ENCODE measurements at regions not wholly inside any gene's neighbourhood (a gene's known extent, or its start where the extent isn't known, plus 50 kb on each side); places are given as distances from the start of the nearest gene placed in this dataset.

DNA sequence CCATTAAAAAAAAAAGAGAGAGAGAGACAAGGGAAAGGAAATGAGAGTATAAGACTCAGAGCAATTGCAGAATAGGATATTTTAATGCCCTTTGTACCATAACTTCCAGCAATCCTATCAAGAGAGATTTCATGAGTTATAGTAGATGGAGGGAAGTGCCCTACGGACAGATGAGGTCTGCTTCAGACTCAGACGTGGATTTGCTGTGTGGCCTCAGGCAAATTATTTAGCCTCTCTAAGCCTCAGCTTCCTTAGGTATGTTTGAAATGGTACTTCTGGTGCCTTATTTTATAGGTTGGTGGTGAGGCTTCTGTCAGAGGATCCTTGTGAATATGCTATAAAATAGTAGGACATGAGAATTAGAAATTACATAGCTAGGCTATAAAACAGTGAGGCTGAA lies 448.2 kb downstream of the EDEM1 start:
- no peaks in the 10 kb centered on the region for H3K79me2 ChIP-seq (ENCODE audit: insufficient read depth, low read length)
- no peaks in the 10 kb centered on the region for H3K9me3 ChIP-seq (ENCODE audit: insufficient read depth, low read depth, low read length)
- H4K20me1 ChIP-seq (ENCODE audit: insufficient read depth, low read length, poor library complexity, severe bottlenecking) = no peaks in the 10 kb centered on the region
- H3K9me2 ChIP-seq (replicated peaks; ENCODE audit: low read depth, low read length) = no peaks in the 10 kb centered on the region
- H3K36me3 ChIP-seq (ENCODE audit: insufficient read depth, low read length) = no peaks in the 10 kb centered on the region
- H2AFZ ChIP-seq (ENCODE audit: low read length) = no peak overlapping the region
- no peak overlapping the region for H3K9ac ChIP-seq (ENCODE audit: low read depth, low read length, poor library complexity, severe bottlenecking)
- H3F3A ChIP-seq (ENCODE audit: low read depth) = no peaks in the 10 kb centered on the region
- no peak overlapping the region for H3K4me2 ChIP-seq (ENCODE audit: low read depth, low read length, poor library complexity, severe bottlenecking)
- H3K4me3 ChIP-seq (ENCODE audit: low read length, poor library complexity, severe bottlenecking) = no peak overlapping the region
- no peak for TF ChIP-seq EZH2phosphoT487 (IDR thresholded peaks at IDR 0.05; ENCODE audit: borderline replicate concordance)
- TF ChIP-seq, protein P1, sequence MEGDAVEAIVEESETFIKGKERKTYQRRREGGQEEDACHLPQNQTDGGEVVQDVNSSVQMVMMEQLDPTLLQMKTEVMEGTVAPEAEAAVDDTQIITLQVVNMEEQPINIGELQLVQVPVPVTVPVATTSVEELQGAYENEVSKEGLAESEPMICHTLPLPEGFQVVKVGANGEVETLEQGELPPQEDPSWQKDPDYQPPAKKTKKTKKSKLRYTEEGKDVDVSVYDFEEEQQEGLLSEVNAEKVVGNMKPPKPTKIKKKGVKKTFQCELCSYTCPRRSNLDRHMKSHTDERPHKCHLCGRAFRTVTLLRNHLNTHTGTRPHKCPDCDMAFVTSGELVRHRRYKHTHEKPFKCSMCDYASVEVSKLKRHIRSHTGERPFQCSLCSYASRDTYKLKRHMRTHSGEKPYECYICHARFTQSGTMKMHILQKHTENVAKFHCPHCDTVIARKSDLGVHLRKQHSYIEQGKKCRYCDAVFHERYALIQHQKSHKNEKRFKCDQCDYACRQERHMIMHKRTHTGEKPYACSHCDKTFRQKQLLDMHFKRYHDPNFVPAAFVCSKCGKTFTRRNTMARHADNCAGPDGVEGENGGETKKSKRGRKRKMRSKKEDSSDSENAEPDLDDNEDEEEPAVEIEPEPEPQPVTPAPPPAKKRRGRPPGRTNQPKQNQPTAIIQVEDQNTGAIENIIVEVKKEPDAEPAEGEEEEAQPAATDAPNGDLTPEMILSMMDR (conservative IDR thresholded peaks at IDR 0.05; ENCODE audit: low read length) = no peak
- no peaks in the 10 kb centered on the region for H3K4me1 ChIP-seq (ENCODE audit: insufficient read depth, low read length, poor library complexity, severe bottlenecking)
- H3K27me3 ChIP-seq (ENCODE audit: insufficient read depth, low read length, poor library complexity, severe bottlenecking) = no peaks in the 10 kb centered on the region

DNA sequence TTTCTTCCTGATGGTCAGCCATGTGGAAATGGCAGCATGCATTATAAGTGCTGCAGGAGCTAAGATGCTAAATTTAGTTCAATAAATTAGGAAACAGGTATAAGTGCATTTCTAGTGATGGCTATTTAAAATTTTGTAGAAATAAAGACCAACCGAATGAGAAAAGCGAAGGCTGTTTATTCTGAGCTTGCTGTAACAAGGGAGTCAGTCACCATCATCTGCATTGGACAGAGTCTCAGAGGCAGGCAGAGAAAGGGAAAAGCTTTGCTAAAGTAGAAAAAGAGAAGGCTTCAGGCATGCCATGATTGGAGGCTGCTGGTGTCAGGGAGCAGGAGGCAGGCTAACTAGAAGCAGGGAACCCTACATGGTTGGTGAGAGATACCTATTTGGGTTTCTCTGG lies 451.0 kb downstream of the EDEM1 start:
- Histone ChIP-seq H3K36me3 (ENCODE audit: insufficient read depth, low read length) (no peaks in the 10 kb centered on the region), H3K27me3 (ENCODE audit: insufficient read depth, low read length, poor library complexity, severe bottlenecking) (no peaks in the 10 kb centered on the region), H3F3A (ENCODE audit: low read depth) (no peaks in the 10 kb centered on the region), H3K4me2 (ENCODE audit: low read depth, low read length, poor library complexity, severe bottlenecking) (no peak overlapping the region), H3K9me2 (replicated peaks; ENCODE audit: low read depth, low read length) (no peaks in the 10 kb centered on the region), H4K20me1 (ENCODE audit: insufficient read depth, low read length, poor library complexity, severe bottlenecking) (no peaks in the 10 kb centered on the region), H3K79me2 (ENCODE audit: insufficient read depth, low read length) (no peaks in the 10 kb centered on the region), H3K9ac (ENCODE audit: low read depth, low read length, poor library complexity, severe bottlenecking) (no peak overlapping the region), H3K4me3 (ENCODE audit: low read length, poor library complexity, severe bottlenecking) (no peak overlapping the region), H3K4me1 (ENCODE audit: insufficient read depth, low read length, poor library complexity, severe bottlenecking) (no peaks in the 10 kb centered on the region), H3K9me3 (ENCODE audit: insufficient read depth, low read depth, low read length) (no peaks in the 10 kb centered on the region), H2AFZ (ENCODE audit: low read length) (no peak overlapping the region)
- no peak for TF ChIP-seq EZH2phosphoT487 (IDR thresholded peaks at IDR 0.05; ENCODE audit: borderline replicate concordance)
- TF ChIP-seq, protein P1 (conservative IDR thresholded peaks at IDR 0.05; ENCODE audit: low read length) = no peak

DNA sequence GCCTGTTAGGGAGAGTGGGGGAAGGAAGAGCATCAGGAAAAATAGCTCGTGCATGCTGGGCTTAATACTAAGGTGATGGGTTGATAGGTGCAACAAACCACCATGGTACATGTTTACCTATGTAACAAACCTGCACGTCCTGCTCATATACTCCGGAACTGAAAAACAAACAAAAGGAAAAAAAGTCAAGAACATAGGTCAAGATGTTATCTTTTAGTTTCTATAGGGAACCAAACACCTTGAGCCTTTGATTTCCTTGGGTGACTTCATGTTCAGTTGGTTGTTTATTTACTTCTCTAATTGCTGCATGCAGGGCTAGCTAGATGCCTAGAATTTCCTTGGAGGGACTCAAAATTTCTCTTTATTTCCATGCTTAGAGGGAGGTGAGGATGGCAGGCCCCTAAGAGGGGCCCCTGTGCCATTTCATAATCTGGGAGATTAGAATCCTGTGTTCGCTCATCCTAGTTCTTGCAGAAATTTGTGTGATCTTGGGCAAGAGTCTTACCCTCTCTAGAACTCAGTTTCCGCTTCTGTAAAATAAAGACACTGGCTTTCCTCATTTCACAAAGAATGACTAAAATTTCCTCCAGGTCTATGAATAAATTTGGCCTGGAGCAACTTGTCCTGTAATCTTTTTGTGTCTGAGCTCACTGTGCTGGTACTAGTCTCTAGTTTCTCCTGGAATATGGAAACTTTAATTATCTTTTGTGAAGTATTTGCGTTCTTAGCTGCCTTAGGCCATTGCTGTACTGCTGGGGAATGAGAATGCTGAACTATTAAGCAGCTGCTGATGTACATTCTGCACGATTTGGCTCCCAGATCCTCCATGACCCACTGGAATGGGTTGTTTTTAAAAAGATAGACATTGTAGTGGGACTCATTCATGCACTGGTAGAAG lies 457.5 kb downstream of the EDEM1 start:
- no peaks in the 10 kb centered on the region for H3K9me2 ChIP-seq (replicated peaks; ENCODE audit: low read depth, low read length)
- H3K36me3 ChIP-seq (ENCODE audit: insufficient read depth, low read length) = no peaks in the 10 kb centered on the region
- H3K4me2 ChIP-seq (ENCODE audit: low read depth, low read length, poor library complexity, severe bottlenecking) = no peak overlapping the region
- no peak overlapping the region for H2AFZ ChIP-seq (ENCODE audit: low read length)
- H3K9ac ChIP-seq (ENCODE audit: low read depth, low read length, poor library complexity, severe bottlenecking) = no peak overlapping the region
- H3K9me3 ChIP-seq (ENCODE audit: insufficient read depth, low read depth, low read length) = no peaks in the 10 kb centered on the region
- H4K20me1 ChIP-seq (ENCODE audit: insufficient read depth, low read length, poor library complexity, severe bottlenecking) = no peaks in the 10 kb centered on the region
- H3K27me3 ChIP-seq (ENCODE audit: insufficient read depth, low read length, poor library complexity, severe bottlenecking) = no peaks in the 10 kb centered on the region
- H3K79me2 ChIP-seq (ENCODE audit: insufficient read depth, low read length) = no peaks in the 10 kb centered on the region
- TF ChIP-seq EZH2phosphoT487 (IDR thresholded peaks at IDR 0.05; ENCODE audit: borderline replicate concordance) = no peak
- TF ChIP-seq, protein P1 (conservative IDR thresholded peaks at IDR 0.05; ENCODE audit: low read length) = no peak
- no peaks in the 10 kb centered on the region for H3F3A ChIP-seq (ENCODE audit: low read depth)
- H3K4me1 ChIP-seq (ENCODE audit: insufficient read depth, low read length, poor library complexity, severe bottlenecking) = no peaks in the 10 kb centered on the region
- no peak overlapping the region for H3K4me3 ChIP-seq (ENCODE audit: low read length, poor library complexity, severe bottlenecking)

Measured in Loucy (cell line).